ENCODE measurements at regions not wholly inside any gene's neighbourhood (a gene's known extent, or its start where the extent isn't known, plus 50 kb on each side); places are given as distances from the start of the nearest gene placed in this dataset.

DNA sequence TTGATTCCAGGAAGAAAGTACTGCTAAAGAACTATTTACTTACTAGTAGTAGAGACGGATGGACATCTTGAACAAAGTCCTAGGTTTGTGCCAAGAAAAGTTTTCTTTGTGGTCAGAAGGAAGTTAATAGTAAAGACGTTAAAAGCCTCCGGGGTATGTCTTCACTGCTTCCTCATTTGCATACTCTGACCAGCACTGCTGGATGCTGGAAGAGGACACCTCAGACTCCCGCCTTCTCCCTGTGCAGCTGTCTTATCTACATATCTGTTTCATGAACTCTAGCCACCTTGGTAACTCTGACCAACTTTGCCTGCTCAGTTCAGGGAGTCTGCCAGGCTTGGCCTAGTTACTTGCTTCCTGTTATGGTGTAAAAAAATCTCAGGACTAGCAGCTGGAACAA, 1109.1 kb upstream of the MIR17HG start:
- no peak for TF ChIP-seq GABPA (IDR thresholded peaks at IDR 0.05 in 1 of 2, conservative IDR thresholded peaks at IDR 0.05 in 1 of 2)
- TF ChIP-seq, protein P1, sequence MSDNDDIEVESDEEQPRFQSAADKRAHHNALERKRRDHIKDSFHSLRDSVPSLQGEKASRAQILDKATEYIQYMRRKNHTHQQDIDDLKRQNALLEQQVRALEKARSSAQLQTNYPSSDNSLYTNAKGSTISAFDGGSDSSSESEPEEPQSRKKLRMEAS (IDR thresholded peaks at IDR 0.05), result no peak
- TF ChIP-seq, protein P2, sequence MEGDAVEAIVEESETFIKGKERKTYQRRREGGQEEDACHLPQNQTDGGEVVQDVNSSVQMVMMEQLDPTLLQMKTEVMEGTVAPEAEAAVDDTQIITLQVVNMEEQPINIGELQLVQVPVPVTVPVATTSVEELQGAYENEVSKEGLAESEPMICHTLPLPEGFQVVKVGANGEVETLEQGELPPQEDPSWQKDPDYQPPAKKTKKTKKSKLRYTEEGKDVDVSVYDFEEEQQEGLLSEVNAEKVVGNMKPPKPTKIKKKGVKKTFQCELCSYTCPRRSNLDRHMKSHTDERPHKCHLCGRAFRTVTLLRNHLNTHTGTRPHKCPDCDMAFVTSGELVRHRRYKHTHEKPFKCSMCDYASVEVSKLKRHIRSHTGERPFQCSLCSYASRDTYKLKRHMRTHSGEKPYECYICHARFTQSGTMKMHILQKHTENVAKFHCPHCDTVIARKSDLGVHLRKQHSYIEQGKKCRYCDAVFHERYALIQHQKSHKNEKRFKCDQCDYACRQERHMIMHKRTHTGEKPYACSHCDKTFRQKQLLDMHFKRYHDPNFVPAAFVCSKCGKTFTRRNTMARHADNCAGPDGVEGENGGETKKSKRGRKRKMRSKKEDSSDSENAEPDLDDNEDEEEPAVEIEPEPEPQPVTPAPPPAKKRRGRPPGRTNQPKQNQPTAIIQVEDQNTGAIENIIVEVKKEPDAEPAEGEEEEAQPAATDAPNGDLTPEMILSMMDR (IDR thresholded peaks at IDR 0.05; ENCODE audit: low read depth, low read length, missing input control), result no peak

Data from liver (tissue), 3 donors.